WERI-Rb-1 (cell line): ENCODE measurements at regions not wholly inside any gene's neighbourhood (a gene's known extent, or its start where the extent isn't known, plus 50 kb on each side); places are given as distances from the start of the nearest gene placed in this dataset.
"Not testable (repeated sequence)": the region's sequence is repeated elsewhere in the genome, so short reads cannot be mapped to it uniquely, and the experiment has no call there.

Experiments
- DNase-seq: peaks from one replicate; pipeline ENCODE4 v3.0.0-alpha.2; 2020
- H3K27ac ChIP-seq: fragments of 250-450 bp; sonication (Bioruptor Pico); 2 replicates; pipeline ENCODE4 v1.5.1; 2020; ENCODE audit warnings: mild to moderate bottlenecking, moderate library complexity
- H3K27me3 ChIP-seq: fragments of 250-450 bp; sonication (Bioruptor Pico); 2 replicates; pipeline ENCODE4 v1.5.1; 2021; ENCODE audit warnings: mild to moderate bottlenecking, low read depth, moderate library complexity; ENCODE audit not compliant: insufficient read depth, severe bottlenecking
- H3K36me3 ChIP-seq: fragments of 250-450 bp; sonication (Bioruptor Pico); 2 replicates; pipeline ENCODE4 v1.5.1; 2020; ENCODE audit warnings: mild to moderate bottlenecking, moderate library complexity
- H3K4me3 ChIP-seq: 2 replicates; pipeline ENCODE4 v1.5.1; 2011; ENCODE audit warnings: low read depth, mild to moderate bottlenecking, control low read depth, low read length
- H3K9me3 ChIP-seq: fragments of 250-450 bp; sonication (Bioruptor Pico); 2 replicates; pipeline ENCODE4 v1.5.1; 2021; ENCODE audit warnings: mild to moderate bottlenecking, moderate library complexity; ENCODE audit not compliant: severe bottlenecking
- TF ChIP-seq, protein P1 (sequence below): IDR thresholded peaks from 2 replicates; pipeline ENCODE4 v1.5.1; 2011; ENCODE audit warnings: low read depth, mild to moderate bottlenecking, control low read depth, inconsistent platforms, low read length

DNA sequence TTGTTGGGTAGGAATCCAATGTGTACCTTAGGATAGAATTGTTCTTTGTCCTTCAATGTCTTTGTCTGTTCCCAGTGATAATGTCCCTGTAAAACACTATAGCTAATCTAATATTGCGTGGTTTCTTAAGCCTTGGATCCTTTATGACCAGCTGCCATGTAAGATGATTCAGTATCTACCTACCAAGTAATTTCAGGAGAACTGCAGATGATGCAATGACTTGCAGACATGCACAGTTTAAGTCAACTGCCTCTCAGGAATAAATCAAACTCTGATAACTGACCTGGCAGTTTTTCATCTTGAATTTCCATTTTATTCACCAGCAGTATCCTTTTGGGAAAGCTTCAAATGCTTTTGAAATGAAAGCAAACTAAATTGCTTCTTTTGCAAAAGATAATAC, 157.8 kb downstream of the TPBG start:
- no peaks in the 10 kb centered on the region for H3K9me3 ChIP-seq
- TF ChIP-seq, protein P1, sequence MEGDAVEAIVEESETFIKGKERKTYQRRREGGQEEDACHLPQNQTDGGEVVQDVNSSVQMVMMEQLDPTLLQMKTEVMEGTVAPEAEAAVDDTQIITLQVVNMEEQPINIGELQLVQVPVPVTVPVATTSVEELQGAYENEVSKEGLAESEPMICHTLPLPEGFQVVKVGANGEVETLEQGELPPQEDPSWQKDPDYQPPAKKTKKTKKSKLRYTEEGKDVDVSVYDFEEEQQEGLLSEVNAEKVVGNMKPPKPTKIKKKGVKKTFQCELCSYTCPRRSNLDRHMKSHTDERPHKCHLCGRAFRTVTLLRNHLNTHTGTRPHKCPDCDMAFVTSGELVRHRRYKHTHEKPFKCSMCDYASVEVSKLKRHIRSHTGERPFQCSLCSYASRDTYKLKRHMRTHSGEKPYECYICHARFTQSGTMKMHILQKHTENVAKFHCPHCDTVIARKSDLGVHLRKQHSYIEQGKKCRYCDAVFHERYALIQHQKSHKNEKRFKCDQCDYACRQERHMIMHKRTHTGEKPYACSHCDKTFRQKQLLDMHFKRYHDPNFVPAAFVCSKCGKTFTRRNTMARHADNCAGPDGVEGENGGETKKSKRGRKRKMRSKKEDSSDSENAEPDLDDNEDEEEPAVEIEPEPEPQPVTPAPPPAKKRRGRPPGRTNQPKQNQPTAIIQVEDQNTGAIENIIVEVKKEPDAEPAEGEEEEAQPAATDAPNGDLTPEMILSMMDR: no peak
- DNase-seq: no peak

DNA sequence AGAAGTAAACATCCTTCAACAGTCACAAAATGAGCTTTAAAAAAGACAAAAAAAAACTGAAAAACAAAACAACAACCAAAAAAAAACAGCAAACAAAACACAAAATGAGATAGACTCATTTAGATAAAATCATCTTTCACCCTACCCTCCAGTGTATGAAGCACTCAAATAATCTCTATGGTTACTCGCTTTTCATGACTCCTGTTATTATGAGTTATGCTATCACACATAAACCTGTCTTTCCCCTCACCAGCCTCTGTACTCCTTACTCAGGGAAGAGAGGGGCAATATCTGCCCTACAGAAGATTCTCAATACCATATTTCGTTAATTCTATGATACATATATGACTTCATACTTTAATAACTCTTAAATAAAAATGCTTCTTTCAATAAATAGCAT, 158.2 kb downstream of the TPBG start:
- Histone ChIP-seq H3K9me3 (no peaks in the 10 kb centered on the region), H3K27ac (no peak overlapping the region), H3K4me3 (no peak overlapping the region), H3K36me3 (no peaks in the 10 kb centered on the region), H3K27me3 (no peaks in the 10 kb centered on the region)
- TF ChIP-seq, protein P1: no peak
- DNase-seq: no peak

More for the DNA sequence above, 157.8 kb downstream of the TPBG start:
- H3K4me3 ChIP-seq: no peak overlapping the region
- no peak overlapping the region for H3K27ac ChIP-seq
- no peaks in the 10 kb centered on the region for H3K36me3 ChIP-seq
- no peaks in the 10 kb centered on the region for H3K27me3 ChIP-seq

DNA sequence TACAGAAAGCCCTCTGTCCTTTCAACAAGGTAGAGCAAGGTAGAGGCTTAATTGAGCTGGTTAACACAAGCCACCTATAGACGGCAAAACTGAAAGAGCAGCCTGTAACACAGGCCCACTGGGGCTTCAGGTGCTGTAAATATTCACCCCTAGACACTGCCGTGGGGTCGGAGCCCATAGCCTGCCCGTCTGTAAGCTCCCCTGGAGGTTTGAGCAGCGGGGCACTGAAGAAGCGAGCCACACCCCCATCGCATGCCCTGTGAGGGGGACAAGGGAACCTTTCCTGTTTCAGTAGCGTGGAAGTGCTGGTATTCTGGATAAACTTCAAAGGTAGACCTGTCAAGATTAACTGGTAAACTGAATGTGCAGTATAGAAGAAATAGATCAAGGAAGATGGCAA, 160.4 kb downstream of the TPBG start:
- Histone ChIP-seq H3K9me3 (no peaks in the 10 kb centered on the region), H3K27me3 (no peaks in the 10 kb centered on the region), H3K27ac (no peak overlapping the region), H3K36me3 (no peaks in the 10 kb centered on the region), H3K4me3 (no peak overlapping the region)
- TF ChIP-seq, protein P1: no peak
- DNase-seq: no peak

DNA sequence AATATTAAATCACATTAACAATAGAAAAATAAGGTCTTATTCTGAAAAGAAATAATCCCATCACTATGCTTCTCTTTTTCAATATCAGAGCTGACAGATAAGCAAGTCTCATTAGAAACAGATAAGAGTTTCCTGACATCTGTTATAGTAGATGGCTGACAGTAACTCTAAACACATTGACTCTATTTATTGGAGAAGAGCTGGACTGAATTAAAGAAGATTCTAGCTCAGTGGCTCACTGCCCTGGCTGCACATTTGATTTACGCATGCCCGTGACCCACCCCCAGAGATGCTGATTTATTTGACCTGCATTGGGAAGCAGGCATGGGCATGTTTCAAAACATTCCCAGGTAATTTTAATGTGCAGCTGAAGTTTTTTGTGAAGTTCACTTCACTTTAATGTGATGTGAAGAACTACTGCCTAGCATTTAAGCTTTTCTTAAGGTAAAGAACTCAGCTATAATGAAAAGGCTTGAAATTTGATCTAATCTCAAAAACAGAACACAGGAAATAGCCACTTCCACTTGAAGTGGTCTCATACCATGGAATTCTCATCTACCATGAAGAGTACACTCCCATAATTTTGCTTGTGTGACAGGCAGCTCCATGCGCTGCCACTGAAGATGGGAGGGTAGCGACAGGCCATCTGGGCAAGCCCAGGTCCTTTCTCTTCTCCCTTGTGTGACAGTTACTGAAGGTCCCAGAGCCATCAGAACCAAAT, 162.3 kb downstream of the TPBG start:
- Histone ChIP-seq H3K4me3 (no peak overlapping the region), H3K36me3 (no peaks in the 10 kb centered on the region), H3K9me3 (peaks cover 2% of the 10 kb centered on the region), H3K27ac (no peak overlapping the region), H3K27me3 (no peaks in the 10 kb centered on the region)
- DNase-seq: no peak
- TF ChIP-seq, protein P1: no peak

DNA sequence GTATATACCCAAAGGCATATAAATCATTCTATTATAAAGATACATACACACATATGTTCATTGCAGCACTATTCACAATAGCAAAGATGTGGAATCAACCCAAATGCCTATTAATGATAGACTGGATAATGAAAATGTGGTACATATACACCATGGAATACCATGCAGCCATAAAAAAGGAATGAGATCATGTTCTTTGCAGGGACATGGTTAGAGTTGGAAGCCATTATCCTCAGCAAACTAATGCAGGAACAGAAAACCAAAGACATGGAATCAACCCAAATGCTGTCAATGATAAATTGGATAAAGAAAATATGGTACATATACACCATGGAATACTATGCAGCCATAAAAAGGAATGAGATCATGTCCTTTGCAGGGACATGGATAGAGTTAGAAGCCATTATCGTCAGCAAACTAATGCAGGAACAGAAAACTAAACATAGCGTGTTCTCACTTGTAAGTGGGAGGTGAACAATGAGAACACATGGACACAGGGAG, 166.4 kb downstream of the TPBG start:
- not testable (repeated sequence) for H3K9me3 ChIP-seq, H3K27me3 ChIP-seq, DNase-seq, H3K4me3 ChIP-seq, H3K27ac ChIP-seq, H3K36me3 ChIP-seq

DNA sequence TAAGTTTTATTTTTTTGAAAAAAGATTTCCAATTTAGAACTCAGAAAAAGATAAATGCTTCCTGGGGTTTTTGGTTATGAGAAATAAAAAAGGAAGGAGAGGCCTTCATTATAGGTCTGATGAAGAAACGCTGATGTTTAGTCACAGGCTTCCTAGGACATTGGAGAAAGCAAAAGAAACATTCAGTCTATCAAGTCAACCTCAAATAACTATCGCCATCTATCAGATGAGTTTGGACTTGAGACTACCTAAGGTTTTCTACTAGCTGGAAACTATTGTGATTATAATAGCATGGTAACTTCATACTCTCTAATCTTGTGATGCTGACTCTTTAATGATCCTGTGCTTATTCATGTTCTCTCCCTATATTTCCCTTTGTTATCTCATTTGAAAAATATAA, 171.3 kb downstream of the TPBG start:
- H3K27ac ChIP-seq: no peak overlapping the region
- no peaks in the 10 kb centered on the region for H3K36me3 ChIP-seq
- DNase-seq: no peak

DNA sequence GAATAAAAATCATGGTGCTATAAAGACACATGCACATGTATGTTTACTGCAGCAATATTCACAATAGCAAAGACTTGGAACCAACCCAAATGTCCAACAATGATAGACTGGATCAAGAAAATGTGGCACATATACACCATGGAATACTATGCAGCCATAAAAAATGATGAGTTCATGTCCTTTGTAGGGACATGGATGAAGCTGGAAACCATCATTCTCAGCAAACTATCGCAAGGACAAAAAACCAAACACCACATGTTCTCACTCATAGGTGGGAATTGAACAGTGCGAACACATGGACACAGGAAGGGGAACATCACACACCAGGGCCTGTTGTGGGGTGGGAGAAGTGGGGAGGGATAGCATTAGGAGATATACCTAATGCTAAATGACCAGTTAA, 185.9 kb downstream of the TPBG start:
- H3K9me3 ChIP-seq, H3K27ac ChIP-seq, DNase-seq, H3K36me3 ChIP-seq, H3K27me3 ChIP-seq, H3K4me3 ChIP-seq: not testable (repeated sequence)

More for the DNA sequence above, 171.3 kb downstream of the TPBG start:
- H3K27me3 ChIP-seq: no peaks in the 10 kb centered on the region
- TF ChIP-seq, protein P1: no peak
- H3K9me3 ChIP-seq: peaks cover under 1% of the 10 kb centered on the region
- no peak overlapping the region for H3K4me3 ChIP-seq

DNA sequence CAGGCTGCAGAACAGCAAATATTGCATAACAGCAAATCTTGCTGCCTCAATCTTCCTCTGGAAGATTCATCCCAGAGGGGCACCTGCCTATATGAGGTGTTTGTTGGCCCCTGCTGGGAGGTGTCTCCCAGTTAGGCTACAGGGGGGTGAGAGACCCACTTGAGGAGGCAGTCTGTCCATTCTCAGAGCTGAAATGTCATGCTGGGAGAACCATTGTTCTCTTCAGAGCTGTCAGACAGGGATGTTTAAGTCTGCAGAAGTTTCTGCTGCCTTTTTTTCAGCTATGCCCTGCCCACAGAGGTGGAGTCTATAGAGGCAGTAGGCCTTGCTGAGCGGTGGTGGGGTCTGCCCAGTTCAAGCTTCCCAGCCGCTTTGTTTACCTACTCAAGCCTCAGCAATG, 187.7 kb downstream of the TPBG start:
- not testable (repeated sequence) for H3K4me3 ChIP-seq, H3K36me3 ChIP-seq, H3K27me3 ChIP-seq, H3K9me3 ChIP-seq, DNase-seq, H3K27ac ChIP-seq
